ENCODE measurements at regions not wholly inside any gene's neighbourhood (a gene's known extent, or its start where the extent isn't known, plus 50 kb on each side); places are given as distances from the start of the nearest gene placed in this dataset.
"Not testable (repeated sequence)": the region's sequence is repeated elsewhere in the genome, so short reads cannot be mapped to it uniquely, and the experiment has no call there.

GRCh38 chr5:124952079-124952478, 205.6 kb upstream of the ZNF608 start:
- peaks cover 14% of the 10 kb centered on the region for H3K9me3 Mint-ChIP-seq (ENCODE audit: insufficient read depth)
- DNase-seq: no peak
- no peaks in the 10 kb centered on the region for H3K27me3 Mint-ChIP-seq (ENCODE audit: low read depth)
- H3K27ac Mint-ChIP-seq: no peak overlapping the region
- H3K36me3 Mint-ChIP-seq (ENCODE audit: low read depth): no peaks in the 10 kb centered on the region
- H3K4me3 Mint-ChIP-seq: no peak overlapping the region
- ATAC-seq: no peak
- POLR2A ChIA-PET: no interaction called here
- CTCF ChIA-PET: no interaction called here
- H3K4me1 Mint-ChIP-seq (ENCODE audit: low read depth): peaks cover 5% of the 10 kb centered on the region

- DNase-seq (no peak), ATAC-seq (no peak)
- no peak overlapping the region for H3K4me3 Mint-ChIP-seq
- ChIA-PET CTCF (no interaction called here), POLR2A (no interaction called here)
- no peak overlapping the region for H3K27ac Mint-ChIP-seq
- no peaks in the 10 kb centered on the region for H3K27me3 Mint-ChIP-seq (ENCODE audit: low read depth)
- H3K4me1 Mint-ChIP-seq (ENCODE audit: low read depth): peaks cover 5% of the 10 kb centered on the region
- H3K9me3 Mint-ChIP-seq (ENCODE audit: insufficient read depth): peaks cover 10% of the 10 kb centered on the region
- H3K36me3 Mint-ChIP-seq (ENCODE audit: low read depth): no peaks in the 10 kb centered on the region
Observed at GRCh38 chr5:124952566-124952965, 206.1 kb upstream of the ZNF608 start.

- H3K27me3 Mint-ChIP-seq (ENCODE audit: low read depth): no peaks in the 10 kb centered on the region
- ATAC-seq: no peak
- peaks cover 4% of the 10 kb centered on the region for H3K9me3 Mint-ChIP-seq (ENCODE audit: insufficient read depth)
- peaks cover 3% of the 10 kb centered on the region for H3K4me1 Mint-ChIP-seq (ENCODE audit: low read depth)
- no peak overlapping the region for H3K4me3 Mint-ChIP-seq
- POLR2A ChIA-PET: no interaction called here
- CTCF ChIA-PET: no interaction called here
- H3K27ac Mint-ChIP-seq: no peak overlapping the region
- H3K36me3 Mint-ChIP-seq (ENCODE audit: low read depth): no peaks in the 10 kb centered on the region
- no peak for DNase-seq
Observed at GRCh38 chr5:124954784-124955183, 208.3 kb upstream of the ZNF608 start.

GRCh38 chr5:124956471-124957029, 210.1 kb upstream of the ZNF608 start:
- ATAC-seq (no peak), DNase-seq (no peak)
- POLR2A ChIA-PET: no interaction called here
- Mint-ChIP-seq H3K4me1 (ENCODE audit: low read depth) (peaks cover 2% of the 10 kb centered on the region), H3K27ac (no peak overlapping the region), H3K27me3 (ENCODE audit: low read depth) (no peaks in the 10 kb centered on the region), H3K36me3 (ENCODE audit: low read depth) (no peaks in the 10 kb centered on the region), H3K9me3 (ENCODE audit: insufficient read depth) (peaks cover 3% of the 10 kb centered on the region), H3K4me3 (no peak overlapping the region)
- CTCF ChIA-PET: no interaction called here

- POLR2A ChIA-PET: no interaction called here
- ATAC-seq: no peak
- no peak overlapping the region for H3K4me3 Mint-ChIP-seq
- no peaks in the 10 kb centered on the region for H3K4me1 Mint-ChIP-seq (ENCODE audit: low read depth)
- no peak for DNase-seq
- CTCF ChIA-PET: no interaction called here
- H3K9me3 Mint-ChIP-seq (ENCODE audit: insufficient read depth): no peaks in the 10 kb centered on the region
- H3K36me3 Mint-ChIP-seq (ENCODE audit: low read depth): no peaks in the 10 kb centered on the region
- no peaks in the 10 kb centered on the region for H3K27me3 Mint-ChIP-seq (ENCODE audit: low read depth)
- no peak overlapping the region for H3K27ac Mint-ChIP-seq
Observed at GRCh38 chr5:124957063-124957462, 210.6 kb upstream of the ZNF608 start.

- DNase-seq (no peak), ATAC-seq (no peak)
- no peaks in the 10 kb centered on the region for H3K4me1 Mint-ChIP-seq (ENCODE audit: low read depth)
- CTCF ChIA-PET: no interaction called here
- H3K27ac Mint-ChIP-seq: no peak overlapping the region
- H3K9me3 Mint-ChIP-seq (ENCODE audit: insufficient read depth): no peaks in the 10 kb centered on the region
- H3K4me3 Mint-ChIP-seq: no peak overlapping the region
- POLR2A ChIA-PET: no interaction called here
- H3K36me3 Mint-ChIP-seq (ENCODE audit: low read depth): no peaks in the 10 kb centered on the region
- H3K27me3 Mint-ChIP-seq (ENCODE audit: low read depth): no peaks in the 10 kb centered on the region
Observed at GRCh38 chr5:124960266-124960665, 213.8 kb upstream of the ZNF608 start.

- ChIA-PET CTCF (no interaction called here), POLR2A (no interaction called here)
- Mint-ChIP-seq H3K27ac (no peak overlapping the region), H3K4me3 (no peak overlapping the region), H3K36me3 (ENCODE audit: low read depth) (no peaks in the 10 kb centered on the region), H3K9me3 (ENCODE audit: insufficient read depth) (no peaks in the 10 kb centered on the region), H3K27me3 (ENCODE audit: low read depth) (no peaks in the 10 kb centered on the region), H3K4me1 (ENCODE audit: low read depth) (no peaks in the 10 kb centered on the region)
- DNase-seq (no peak), ATAC-seq (no peak)
Observed at GRCh38 chr5:124961521-124961920, 215.1 kb upstream of the ZNF608 start.

GRCh38 chr5:124962111-124962510, 215.7 kb upstream of the ZNF608 start:
- H3K4me1 Mint-ChIP-seq (ENCODE audit: low read depth): no peaks in the 10 kb centered on the region
- ATAC-seq (no peak), DNase-seq (no peak)
- H3K36me3 Mint-ChIP-seq (ENCODE audit: low read depth): no peaks in the 10 kb centered on the region
- H3K27ac Mint-ChIP-seq: no peak overlapping the region
- ChIA-PET CTCF (no interaction called here), POLR2A (interaction anchor here (0.7 kb wide), 1 partner anchor 152 kb away, joined by 3 read pairs; no protein-coding TSS in a partner anchor)
- H3K9me3 Mint-ChIP-seq (ENCODE audit: insufficient read depth): no peaks in the 10 kb centered on the region
- no peaks in the 10 kb centered on the region for H3K27me3 Mint-ChIP-seq (ENCODE audit: low read depth)
- no peak overlapping the region for H3K4me3 Mint-ChIP-seq

GRCh38 chr5:124962735-124963134, 216.3 kb upstream of the ZNF608 start:
- ChIA-PET POLR2A (interaction anchor here (0.7 kb wide), 1 partner anchor 153 kb away, joined by 3 read pairs; no protein-coding TSS in a partner anchor), CTCF (no interaction called here)
- Mint-ChIP-seq H3K9me3 (ENCODE audit: insufficient read depth) (no peaks in the 10 kb centered on the region), H3K27me3 (ENCODE audit: low read depth) (no peaks in the 10 kb centered on the region), H3K36me3 (ENCODE audit: low read depth) (no peaks in the 10 kb centered on the region), H3K4me1 (ENCODE audit: low read depth) (no peaks in the 10 kb centered on the region), H3K4me3 (no peak overlapping the region), H3K27ac (no peak overlapping the region)
- ATAC-seq (no peak), DNase-seq (no peak)

GRCh38 chr5:124963236-124963919, 216.9 kb upstream of the ZNF608 start:
- H3K27me3 Mint-ChIP-seq (ENCODE audit: low read depth): no peaks in the 10 kb centered on the region
- DNase-seq: no peak
- CTCF ChIA-PET: no interaction called here
- no peak overlapping the region for H3K4me3 Mint-ChIP-seq
- ATAC-seq: no peak
- POLR2A ChIA-PET: no interaction called here
- H3K4me1 Mint-ChIP-seq (ENCODE audit: low read depth): no peaks in the 10 kb centered on the region
- H3K36me3 Mint-ChIP-seq (ENCODE audit: low read depth): no peaks in the 10 kb centered on the region
- no peaks in the 10 kb centered on the region for H3K9me3 Mint-ChIP-seq (ENCODE audit: insufficient read depth)
- H3K27ac Mint-ChIP-seq: no peak overlapping the region

- H3K36me3 Mint-ChIP-seq (ENCODE audit: low read depth); H3K4me3 Mint-ChIP-seq; H3K9me3 Mint-ChIP-seq (ENCODE audit: insufficient read depth); CTCF ChIA-PET; DNase-seq; H3K4me1 Mint-ChIP-seq (ENCODE audit: low read depth); POLR2A ChIA-PET; H3K27ac Mint-ChIP-seq; ATAC-seq; H3K27me3 Mint-ChIP-seq (ENCODE audit: low read depth): not testable (repeated sequence)
Observed at GRCh38 chr5:124966741-124967140, 220.3 kb upstream of the ZNF608 start.

GRCh38 chr5:124970381-124970780, 223.9 kb upstream of the ZNF608 start:
- H3K4me1 Mint-ChIP-seq (ENCODE audit: low read depth); H3K4me3 Mint-ChIP-seq; DNase-seq; H3K36me3 Mint-ChIP-seq (ENCODE audit: low read depth); H3K27ac Mint-ChIP-seq; POLR2A ChIA-PET; H3K9me3 Mint-ChIP-seq (ENCODE audit: insufficient read depth); H3K27me3 Mint-ChIP-seq (ENCODE audit: low read depth); ATAC-seq; CTCF ChIA-PET: not testable (repeated sequence)

- POLR2A ChIA-PET: no interaction called here
- H3K27me3 Mint-ChIP-seq (ENCODE audit: low read depth): no peaks in the 10 kb centered on the region
- ATAC-seq (no peak), DNase-seq (no peak)
- peaks cover 4% of the 10 kb centered on the region for H3K9me3 Mint-ChIP-seq (ENCODE audit: insufficient read depth)
- no peaks in the 10 kb centered on the region for H3K36me3 Mint-ChIP-seq (ENCODE audit: low read depth)
- no peak overlapping the region for H3K27ac Mint-ChIP-seq
- no peaks in the 10 kb centered on the region for H3K4me1 Mint-ChIP-seq (ENCODE audit: low read depth)
- H3K4me3 Mint-ChIP-seq: no peak overlapping the region
- CTCF ChIA-PET: no interaction called here
Observed at GRCh38 chr5:124972703-124973102, 226.3 kb upstream of the ZNF608 start.
